MM.1S (cell line): ENCODE measurements at regions not wholly inside any gene's neighbourhood (a gene's known extent, or its start where the extent isn't known, plus 50 kb on each side); places are given as distances from the start of the nearest gene placed in this dataset.

Source experiments
- EZH2 ChIP-seq: fragments of 300-600 bp; sonication (generic); optimal IDR thresholded peaks from 2 replicates; pipeline ENCODE3; 2017; ENCODE audit warnings: low read depth, mild to moderate bottlenecking, antibody characterized with exemption, low read length, mixed read lengths
- TF ChIP-seq, protein P1 (sequence below): fragments of 300-600 bp; sonication (generic); IDR thresholded peaks from 2 replicates; pipeline ENCODE4 v1.5.1; 2016; ENCODE audit warnings: antibody characterized with exemption, low read length, mixed read lengths

DNA sequence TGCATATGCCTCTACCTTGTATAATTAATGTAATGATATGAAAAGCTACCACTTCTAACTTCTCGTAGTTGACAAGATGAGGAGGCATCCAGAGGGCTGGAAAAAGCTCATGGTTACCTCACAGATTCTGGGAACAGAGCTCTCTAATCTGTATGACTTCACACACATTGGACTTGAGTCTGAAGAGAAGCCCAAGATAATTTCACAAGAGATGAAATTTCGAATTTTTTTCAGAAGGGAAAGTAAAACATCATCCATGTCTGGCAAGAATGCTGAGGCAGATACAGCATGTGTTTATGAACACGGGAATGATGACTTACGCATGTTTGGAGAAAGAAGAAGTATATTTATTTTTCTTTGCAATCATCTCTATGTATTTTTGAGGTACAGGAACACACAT, 141.8 kb upstream of the TENT5A start:
- TF ChIP-seq EZH2 = no peak
- TF ChIP-seq, protein P1, sequence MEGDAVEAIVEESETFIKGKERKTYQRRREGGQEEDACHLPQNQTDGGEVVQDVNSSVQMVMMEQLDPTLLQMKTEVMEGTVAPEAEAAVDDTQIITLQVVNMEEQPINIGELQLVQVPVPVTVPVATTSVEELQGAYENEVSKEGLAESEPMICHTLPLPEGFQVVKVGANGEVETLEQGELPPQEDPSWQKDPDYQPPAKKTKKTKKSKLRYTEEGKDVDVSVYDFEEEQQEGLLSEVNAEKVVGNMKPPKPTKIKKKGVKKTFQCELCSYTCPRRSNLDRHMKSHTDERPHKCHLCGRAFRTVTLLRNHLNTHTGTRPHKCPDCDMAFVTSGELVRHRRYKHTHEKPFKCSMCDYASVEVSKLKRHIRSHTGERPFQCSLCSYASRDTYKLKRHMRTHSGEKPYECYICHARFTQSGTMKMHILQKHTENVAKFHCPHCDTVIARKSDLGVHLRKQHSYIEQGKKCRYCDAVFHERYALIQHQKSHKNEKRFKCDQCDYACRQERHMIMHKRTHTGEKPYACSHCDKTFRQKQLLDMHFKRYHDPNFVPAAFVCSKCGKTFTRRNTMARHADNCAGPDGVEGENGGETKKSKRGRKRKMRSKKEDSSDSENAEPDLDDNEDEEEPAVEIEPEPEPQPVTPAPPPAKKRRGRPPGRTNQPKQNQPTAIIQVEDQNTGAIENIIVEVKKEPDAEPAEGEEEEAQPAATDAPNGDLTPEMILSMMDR = no peak
